Bone marrow (tissue), 2 donors: ENCODE measurements at regions not wholly inside any gene's neighbourhood (a gene's known extent, or its start where the extent isn't known, plus 50 kb on each side); places are given as distances from the start of the nearest gene placed in this dataset.

Experiments
- DNase-seq, 2 donors: peaks; one replicate each; lab custom pipeline; 2025; lab: John Stamatoyannopoulos, UW

GRCh38 chr1:93013145-93014065 is 52.1 kb upstream of the DIPK1A start:
- DNase-seq, result no peak

- DNase-seq, result no peak
Measured at GRCh38 chr1:93014168-93014567, 52.9 kb upstream of the DIPK1A start.

GRCh38 chr1:93015590-93015989 is 54.3 kb upstream of the DIPK1A start:
- no peak for DNase-seq

GRCh38 chr1:93016171-93016570 is 54.9 kb upstream of the DIPK1A start:
- no peak for DNase-seq

- peak in 1 of 2 donors; percentile 42 for DNase-seq
Measured at GRCh38 chr1:93021539-93022134, 57.4 kb upstream of the MTF2 start.

GRCh38 chr1:93022580-93022979 is 56.5 kb upstream of the MTF2 start:
- DNase-seq, result no peak

- no peak for DNase-seq
Measured at GRCh38 chr1:93023281-93023680, 55.8 kb upstream of the MTF2 start.

GRCh38 chr1:93025572-93025971 is 53.5 kb upstream of the MTF2 start:
- peak in 1 of 2 donors; percentile 36 for DNase-seq

- DNase-seq, result no peak
Measured at GRCh38 chr1:93028542-93028941, 50.5 kb upstream of the MTF2 start.
